ENCODE measurements at regions not wholly inside any gene's neighbourhood (a gene's known extent, or its start where the extent isn't known, plus 50 kb on each side); places are given as distances from the start of the nearest gene placed in this dataset.

DNA sequence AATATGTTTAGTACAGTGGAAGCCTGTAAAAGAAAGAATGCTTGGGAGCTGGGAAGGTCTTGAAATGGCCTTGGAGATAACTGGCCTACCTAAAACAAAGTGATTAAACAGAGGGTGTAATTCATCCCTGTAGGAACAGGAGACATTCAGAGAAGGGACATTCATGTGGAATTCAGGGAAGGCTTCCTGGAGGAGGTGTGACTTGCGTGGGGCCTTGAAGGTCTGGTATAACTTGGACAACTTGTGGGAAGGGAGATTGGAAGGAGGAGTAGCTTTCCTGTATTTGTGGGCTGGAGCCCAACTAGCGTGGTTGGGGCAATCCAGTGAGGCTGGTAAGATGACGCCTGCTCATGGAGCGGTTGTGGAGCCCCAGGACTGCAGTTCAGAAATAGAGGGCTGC is 156.4 kb downstream of the AACS start:
- DNase-seq (ENCODE audit: low read depth in 4 of 4, low spot score in 3 of 4), result no peak

DNA sequence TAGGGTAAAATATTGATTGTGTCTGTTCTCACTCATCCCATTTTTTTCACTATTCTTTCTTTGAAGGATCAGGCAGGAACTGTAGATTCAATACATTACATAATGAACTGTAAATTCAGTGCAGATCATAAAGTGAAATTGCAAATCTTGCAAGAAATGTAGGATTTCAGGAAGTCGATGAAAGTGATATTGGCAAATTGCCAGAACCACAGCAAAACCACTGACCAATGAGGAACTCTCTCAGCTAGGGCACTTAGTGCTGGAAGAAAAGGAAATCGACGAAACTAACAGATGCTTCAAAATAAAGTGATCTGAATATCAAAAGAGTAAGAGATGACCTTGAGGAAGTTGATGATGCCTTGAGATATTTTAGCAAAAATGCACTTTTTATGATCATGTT is 157.6 kb downstream of the AACS start:
- no peak for DNase-seq (ENCODE audit: low read depth in 4 of 4, low spot score in 3 of 4)

DNA sequence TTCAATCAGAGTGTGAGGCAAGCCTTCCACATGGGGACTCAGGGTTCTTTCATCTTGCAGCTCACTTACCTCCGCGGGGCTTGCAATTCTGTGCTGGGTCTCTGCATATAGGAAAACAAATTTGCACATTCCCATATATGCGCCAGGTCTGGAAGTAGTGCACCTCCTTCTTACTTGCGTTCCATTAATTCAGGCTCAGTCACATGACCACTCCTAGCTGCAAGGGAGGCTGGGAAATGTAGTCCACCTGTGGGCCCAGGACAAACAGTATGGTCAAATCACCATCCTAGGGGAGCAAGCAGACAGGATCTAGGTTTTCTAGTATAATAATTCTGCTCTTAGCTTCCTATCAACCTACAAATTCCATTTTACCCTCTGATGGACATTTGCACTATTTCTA is 160.4 kb downstream of the AACS start:
- DNase-seq (ENCODE audit: low read depth in 4 of 4, low spot score in 3 of 4), result no peak

DNA sequence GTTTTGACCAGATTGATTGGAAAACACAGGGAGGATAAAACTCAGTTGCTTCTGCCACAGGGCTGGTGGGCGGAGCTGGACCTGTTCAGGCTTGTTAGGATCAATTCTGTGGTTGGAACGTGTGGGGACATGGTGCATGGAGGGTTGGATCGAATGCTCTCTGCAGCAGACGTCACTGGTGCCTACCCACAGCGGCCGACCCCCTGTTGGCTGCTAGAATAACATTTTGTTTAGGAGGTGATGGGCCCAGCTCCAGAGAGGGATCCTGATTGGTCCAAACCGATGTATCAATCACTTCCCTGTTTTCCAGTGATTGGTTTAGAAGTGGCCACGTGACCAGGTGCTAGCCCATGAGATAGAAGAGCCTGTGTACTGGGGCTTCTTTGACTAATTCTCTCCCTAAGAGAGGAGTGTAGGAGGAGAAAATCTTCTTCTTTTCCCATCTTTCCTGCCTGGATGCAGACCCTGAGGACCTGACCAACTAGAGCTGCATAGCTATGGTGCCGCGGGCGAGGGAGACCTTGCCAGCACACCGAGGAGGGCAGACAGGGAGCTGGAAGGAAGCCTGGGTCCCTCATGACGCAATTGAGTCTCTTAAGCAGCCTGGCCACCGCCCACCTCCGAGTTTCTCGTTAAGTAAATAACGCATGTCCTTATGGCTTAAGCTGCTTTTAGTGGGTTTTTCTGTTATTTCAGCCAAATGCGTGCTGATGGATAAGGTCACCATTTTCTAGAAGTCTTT is 163.5 kb downstream of the AACS start:
- DNase-seq (ENCODE audit: low read depth in 4 of 4, low spot score in 3 of 4), result no peak

DNA sequence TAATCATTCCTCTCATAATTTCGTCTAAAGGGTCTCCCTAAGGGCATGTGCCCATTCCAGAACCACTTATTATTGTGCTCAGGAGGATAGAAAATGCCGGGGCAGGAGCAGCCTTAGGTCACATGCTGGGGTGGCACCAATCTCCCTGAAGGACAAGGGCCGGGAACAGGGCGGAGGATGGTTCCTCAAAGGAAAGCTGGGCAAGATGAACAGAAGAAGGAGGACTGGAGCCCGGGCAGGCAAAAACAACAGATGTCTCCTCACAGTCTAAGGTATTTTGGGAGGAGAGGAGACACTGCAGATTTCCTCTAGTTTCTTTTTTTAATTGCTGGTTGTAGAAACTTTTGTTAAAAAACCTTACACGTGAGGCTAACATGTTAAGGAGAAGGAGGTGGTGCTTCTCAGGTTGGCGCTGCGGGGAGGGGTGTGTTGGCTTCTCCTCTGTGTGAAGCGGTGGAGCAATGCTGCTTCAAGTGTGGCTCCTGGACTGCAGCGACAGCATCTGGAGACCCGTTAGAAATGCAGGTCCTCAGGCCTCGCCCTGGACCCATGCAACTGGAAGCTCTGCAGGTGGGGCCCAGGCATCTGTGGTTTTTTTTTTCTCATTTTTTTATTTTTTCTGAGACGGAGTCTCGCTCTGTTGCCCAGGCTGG is 164.8 kb downstream of the AACS start:
- no peak for DNase-seq (ENCODE audit: low read depth in 4 of 4, low spot score in 3 of 4)

DNA sequence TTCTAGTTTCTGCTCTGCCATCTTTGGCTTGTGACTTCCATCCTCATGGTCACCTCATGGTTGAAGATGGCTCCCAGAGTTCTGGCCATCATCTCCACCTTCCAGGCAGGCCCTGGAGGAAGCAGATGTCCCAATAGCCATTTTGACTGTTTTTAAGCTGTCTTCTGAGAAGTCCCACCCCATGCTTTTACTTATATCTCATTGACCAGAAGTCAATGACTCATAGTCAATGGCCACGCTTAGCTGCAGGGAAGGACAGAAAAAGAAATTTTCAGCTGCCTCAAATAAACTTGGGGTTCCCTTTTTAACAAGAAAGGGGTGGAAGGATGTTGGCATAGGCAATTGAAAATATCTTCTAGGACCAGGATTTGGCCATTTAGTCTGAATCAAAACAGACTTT is 168.1 kb downstream of the AACS start:
- DNase-seq (ENCODE audit: low read depth in 4 of 4, low spot score in 3 of 4), result no peak

DNA sequence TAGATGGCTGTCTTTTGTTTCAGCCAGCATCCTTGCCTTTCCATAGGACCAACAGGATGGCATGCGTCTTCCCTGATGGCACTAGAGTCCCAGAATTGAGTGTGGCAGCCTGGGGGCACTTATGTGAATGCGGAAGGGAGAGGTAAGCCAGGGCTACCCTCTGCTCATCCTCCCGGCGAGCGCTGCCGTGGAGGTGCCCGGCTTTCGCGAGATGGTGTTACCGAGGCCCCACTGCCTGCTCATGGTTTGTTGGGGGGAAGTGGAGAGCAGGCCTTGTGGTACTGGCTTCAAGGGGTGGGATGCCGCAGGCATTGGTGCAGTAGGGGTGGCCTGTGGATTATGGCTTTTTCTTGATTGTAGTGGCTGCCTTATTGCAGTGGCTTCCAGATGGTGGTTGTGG is 174.3 kb downstream of the AACS start:
- DNase-seq (ENCODE audit: low read depth in 4 of 4, low spot score in 3 of 4), result no peak

DNA sequence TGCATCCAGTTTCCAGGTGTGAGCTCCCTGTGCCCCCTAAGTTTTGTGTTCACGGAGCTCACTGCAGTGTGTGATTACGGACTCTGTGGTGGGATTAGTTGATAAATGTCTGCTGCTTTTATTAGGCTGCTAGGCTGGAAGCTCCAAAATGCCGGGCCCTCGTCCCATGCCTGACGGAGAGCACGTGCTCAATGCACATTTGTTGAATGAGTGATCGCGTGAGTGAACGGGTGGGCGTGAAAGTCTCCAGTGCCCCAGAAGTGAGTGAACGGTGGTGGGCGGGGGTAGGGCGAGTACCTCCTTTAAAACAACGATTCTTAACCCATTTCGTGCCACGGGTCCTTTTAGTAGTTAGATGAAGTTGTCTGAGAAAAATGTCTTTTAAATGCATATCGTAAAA is 175.5 kb downstream of the AACS start:
- DNase-seq (ENCODE audit: low read depth in 4 of 4, low spot score in 3 of 4), result no peak

DNA sequence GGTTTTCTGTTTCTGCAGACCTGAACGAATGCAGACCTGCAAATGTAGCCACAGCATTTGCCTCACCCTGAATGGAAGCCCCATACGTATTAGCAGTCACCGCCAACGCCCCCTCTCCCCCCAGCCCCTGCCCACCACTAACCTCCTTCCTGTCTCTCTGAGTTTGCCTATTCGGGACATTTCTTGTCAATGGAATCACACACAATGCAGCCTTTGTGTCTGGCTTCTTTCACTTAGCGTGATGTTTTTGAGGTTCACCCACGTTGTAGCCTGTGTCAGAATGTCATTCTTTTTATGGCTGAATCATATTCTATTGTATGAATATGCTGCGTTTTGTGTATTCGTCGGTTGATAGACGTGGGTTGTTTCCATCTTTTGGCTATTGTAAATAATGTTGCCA is 178.6 kb downstream of the AACS start:
- DNase-seq (ENCODE audit: low read depth in 4 of 4, low spot score in 3 of 4), result no peak

DNA sequence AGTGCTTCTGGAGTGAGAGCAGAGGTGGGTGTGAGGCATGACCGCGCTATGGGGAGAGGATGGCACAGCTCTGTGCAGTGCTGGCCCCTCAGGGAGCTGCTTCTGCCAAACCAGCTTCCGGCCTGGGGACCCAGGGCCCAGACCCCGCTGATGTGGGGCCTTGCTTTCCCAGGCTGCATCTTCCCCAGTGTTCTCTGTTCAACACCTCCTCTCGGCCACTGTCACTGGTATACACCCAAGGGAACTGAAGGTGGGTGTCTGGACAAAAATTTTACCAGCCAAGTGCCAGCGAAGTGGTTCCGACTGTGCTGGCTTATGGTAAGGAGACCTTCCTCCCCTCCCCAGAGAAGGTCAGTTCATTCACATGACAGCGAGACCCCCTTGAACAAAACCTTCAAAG is 179.1 kb downstream of the AACS start:
- no peak for DNase-seq (ENCODE audit: low read depth in 4 of 4, low spot score in 3 of 4)

DNA sequence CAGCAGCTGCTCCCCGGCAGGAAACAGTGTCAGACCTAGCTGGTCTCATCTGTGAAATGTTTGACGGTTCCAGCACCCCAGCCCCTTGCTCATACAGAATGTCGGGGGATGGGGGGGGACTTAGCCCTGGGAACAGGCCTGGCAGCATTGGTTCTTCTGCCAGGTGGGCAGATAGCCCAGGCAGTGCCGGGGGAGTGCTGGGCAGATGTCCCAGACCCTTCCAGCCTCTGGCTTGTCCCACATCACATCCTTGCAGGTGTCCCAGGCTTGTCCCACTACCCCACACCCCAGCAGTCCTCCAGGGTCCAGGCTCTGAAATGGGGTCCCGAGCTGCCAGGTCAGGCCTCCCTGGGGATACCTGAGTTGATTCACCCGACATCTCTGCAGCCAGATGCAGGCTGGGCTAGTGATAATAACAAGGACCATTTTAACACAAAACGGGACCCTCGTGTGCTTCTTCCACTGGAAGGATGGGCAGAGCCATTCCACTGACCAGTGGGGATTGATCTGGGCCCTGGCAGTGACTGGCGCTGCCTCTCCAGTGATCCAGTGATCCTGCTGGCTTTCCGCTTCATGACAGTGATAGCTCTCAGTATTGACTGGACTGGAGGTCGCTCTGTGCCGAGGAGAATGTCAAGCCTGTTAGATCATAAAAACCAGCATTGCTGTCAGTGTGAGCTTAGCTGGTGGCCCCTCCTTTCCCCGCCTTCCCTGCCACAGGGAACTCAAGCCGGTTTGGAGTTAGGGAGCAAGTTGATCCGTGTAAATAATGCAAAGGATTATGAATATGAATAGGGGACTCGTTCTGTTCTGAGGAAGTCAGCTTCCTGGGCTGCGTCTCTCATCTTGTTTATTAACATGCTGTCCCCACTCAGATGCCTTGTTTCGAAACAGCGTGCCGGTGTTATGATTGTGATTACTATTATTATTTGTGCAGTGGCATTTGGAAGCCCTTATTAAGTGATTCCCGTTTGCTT is 180.6 kb downstream of the AACS start:
- no peak for DNase-seq (ENCODE audit: low read depth in 4 of 4, low spot score in 3 of 4)

DNA sequence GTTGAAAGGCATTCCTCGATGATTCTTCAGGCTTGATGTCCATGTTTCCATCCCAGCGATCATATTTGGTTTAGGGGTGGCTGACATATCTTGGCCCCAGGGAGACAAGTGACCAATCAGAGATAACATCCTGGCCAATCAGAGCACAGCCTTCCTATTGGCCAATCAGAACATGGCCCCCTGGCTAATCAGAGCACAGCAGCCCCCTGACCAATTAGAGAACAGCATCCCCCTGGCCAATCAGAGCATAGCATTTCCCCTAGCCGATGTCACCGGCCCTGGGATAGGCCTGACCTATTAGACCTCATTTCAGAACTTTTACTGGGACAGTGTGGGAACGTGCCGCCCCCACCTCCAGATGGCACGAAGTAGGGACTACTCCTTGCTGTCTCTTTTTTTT is 182.2 kb downstream of the AACS start:
- DNase-seq (ENCODE audit: low read depth in 4 of 4, low spot score in 3 of 4), result no peak

DNA sequence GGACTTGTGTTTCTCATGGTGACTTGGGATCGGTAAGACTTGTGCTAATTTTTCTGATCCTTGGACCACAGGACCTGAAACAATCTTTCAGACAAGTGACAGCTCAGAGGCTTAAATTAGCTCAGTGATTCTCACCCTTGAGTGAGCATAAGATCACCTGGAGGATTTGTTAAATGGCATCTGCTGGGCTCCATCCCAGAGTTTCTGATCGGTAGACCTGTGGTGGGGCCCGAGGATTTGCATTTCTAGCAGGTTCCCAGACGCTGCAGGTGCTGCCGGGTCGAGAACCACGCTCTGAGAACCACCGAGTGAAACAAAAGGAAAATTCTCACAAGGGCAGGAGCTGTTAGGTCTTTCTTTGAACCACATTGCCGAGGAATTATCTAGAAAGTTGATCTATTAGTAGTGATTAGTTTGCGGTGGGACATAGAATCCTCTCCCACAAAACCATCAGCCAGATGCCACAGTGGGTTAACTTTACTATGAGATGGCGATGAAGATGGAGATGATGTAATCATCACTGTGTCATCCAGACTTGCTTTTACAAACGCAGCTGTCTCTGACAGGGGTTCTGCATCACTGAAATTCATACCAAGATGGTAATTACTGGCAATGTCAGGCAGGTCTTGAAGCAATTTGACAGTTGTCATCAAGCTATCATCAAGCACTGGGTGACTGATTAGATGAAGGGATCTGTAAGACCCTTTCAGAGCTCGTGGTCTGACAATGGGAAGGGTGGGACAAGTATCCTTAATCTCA is 184.0 kb downstream of the AACS start:
- no peak for DNase-seq (ENCODE audit: low read depth in 4 of 4, low spot score in 3 of 4)

DNA sequence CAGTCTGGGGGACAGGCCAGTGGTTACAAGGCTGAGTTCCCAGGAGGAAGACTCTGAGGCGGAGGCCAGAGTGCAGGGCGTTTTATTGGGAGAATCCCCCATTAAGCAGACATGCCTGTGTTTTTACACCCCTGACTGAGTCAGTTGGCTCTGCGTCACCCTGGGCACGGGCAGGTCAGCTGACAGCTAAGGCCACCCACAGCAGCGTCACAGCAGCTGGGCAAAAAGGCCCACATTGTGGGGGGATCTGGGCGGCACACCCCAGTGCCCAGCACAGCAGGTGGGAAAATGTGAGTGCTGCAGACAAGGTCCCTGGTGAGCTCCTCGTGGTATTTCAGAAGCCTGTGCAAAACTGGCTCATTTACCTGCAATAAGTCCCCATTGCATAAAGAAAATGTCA is 184.7 kb downstream of the AACS start:
- no peak for DNase-seq (ENCODE audit: low read depth in 4 of 4, low spot score in 3 of 4)

DNA sequence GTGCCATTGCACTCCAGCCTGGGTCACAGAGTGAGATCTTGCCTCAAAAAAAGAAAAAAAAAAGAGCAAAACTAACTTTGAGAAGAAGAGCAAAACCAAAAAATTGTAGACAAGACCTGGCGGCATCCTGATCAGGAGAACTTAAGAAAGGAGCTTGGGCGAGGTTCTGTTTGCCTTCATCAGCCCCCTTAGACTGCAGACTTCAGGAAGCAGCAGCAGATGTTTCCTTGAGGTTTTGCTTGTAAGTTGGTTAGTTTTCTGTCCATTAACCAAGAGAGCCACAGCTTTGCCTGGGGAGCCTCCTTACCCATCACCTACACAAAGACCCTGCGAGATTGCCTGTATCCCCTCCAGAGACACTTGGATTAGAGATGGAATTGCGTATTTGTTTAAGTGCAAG is 189.0 kb downstream of the AACS start:
- DNase-seq (ENCODE audit: low read depth in 4 of 4, low spot score in 3 of 4), result no peak

DNA sequence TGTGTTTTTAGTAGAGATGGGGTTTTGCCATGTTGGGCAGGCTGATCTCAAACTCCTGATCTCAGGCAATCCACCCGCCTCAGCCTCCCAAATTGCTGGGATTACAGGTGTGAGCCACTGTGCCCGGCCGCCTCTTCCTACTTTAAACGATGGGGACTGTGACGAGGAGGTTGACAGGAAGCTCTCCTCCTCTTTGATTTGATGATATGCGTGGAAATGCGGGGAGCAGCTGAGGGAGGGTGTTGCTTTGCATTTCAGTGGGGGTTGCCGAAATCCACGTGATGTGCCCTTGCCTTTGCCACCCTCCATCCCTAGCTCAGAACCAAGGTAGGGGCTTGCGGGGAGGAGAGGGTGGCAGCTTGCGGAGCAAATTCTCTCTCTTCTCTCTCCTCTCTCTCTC is 189.6 kb downstream of the AACS start:
- DNase-seq (ENCODE audit: low read depth in 4 of 4, low spot score in 3 of 4), result no peak

DNA sequence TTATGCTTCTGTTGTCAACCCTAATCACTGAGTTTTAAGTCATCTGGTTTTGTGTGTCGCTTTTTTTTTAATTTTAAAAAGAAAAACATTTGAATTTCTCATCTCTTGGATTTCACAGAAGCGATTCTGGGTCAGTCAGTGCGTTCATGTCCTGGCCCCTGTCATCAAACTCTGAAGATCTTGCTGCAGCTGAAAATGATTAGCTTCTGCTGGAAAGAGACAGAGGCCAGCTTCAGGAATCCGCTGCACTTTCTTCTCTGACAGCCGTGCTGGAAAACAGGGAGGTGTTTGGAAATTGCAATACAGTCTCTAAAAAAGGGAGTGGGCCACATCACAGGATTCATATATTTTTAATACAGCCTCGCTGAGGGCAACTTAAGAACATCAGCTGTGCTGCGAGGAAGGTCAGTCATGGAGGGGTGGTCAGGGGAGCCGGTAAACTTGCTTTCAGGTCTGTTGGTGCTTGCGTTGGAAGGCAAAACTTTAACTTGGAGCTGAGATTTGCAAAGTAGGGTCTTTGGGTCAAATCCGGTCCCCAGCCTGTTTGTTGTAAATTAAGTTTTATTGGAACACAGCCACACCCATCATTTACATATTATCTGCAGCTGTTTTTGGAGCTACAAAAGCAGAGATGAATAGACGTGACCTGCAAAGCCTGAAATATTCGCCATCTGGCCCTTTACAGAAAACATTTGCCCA is 190.8 kb downstream of the AACS start:
- no peak for DNase-seq (ENCODE audit: low read depth in 4 of 4, low spot score in 3 of 4)

DNA sequence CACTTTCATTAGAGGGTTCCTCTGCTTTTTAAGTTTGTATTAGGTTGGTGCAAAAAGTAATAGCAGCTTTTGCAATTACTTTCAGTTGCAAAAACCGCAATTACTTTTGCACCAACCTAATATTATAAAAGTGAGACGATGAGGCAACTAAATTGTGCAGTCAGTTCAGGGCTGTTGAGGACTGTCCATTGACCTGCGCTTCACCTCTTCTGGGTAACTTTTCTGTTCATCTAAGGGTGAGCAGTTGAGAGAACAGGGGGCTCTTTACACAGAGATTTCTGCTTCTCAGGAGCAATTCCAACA is 191.3 kb downstream of the AACS start:
- DNase-seq (ENCODE audit: low read depth in 4 of 4, low spot score in 3 of 4), result no peak

DNA sequence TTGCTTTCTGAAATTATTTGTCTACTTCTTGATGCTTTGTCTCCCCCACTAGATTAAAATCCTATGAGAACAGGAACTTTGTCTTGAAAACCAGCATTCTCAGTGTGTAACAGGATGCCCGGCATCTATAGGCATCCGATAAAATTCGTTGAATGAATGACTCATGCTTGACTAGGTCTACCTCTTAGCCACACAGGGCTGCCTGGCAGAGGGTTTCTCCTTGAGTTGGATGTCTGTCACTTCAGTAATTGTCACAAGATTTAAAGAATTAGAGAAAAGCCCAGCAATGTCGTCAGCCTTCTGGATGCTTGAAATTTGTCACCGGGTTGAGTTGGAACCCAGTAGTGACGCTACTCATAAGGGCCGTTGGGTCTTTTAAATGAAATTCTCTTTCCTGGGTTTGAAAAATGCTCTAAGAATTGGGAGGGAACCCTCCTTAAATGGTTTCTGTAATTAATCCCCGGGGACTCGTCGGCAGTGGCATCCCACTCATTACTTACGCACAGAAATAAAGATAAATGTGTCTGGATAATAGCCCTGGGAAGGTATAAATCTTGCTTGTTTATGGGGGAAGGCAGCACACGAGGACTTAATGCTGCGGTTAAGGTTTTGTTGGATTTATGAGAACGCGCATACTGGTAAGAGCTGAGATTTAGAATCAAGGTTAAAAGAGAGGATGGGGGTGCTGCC is 194.1 kb downstream of the AACS start:
- peak; percentile 26 to 61 (median 48) for DNase-seq (ENCODE audit: low read depth in 4 of 4, low spot score in 3 of 4)

DNA sequence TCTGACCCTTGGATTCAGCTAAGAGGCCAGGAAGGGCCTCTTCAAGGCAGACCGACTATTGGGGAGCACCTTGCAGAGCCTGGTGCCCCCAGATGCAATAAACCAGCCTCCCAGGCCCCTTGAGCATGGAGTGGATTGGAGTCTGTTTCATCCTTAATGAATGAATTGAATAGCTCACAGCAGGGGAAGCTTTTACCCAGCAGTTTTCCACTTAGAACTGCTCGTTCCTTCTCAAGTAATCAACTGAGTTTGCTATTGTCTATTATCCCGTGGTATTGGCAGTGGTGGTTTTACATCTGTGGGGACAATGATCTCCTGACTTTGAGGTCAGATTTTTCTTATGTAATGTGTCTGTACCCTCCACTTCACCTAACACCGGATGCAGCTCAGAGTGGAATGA is 197.6 kb downstream of the AACS start:
- DNase-seq (ENCODE audit: low read depth in 4 of 4, low spot score in 3 of 4), result no peak

Data from right renal pelvis (tissue), 4 donors.